GM23338 (cell line): ENCODE measurements at regions not wholly inside any gene's neighbourhood (a gene's known extent, or its start where the extent isn't known, plus 50 kb on each side); places are given as distances from the start of the nearest gene placed in this dataset.

Experiments
- CTCF ChIP-seq, 2 experiments: fragments of 200-600 bp in 1 of 2; sonication (generic) in 1 of 2; conservative IDR thresholded peaks; 2 replicates each; pipeline versions ENCODE4 v1.5.1 to v1.6.1; 2016 to 2017; ENCODE audit warnings: antibody characterized with exemption in 2 of 2, low read depth in 2 of 2, mild to moderate bottlenecking in 2 of 2, moderate library complexity in 1 of 2
- REST ChIP-seq: IDR thresholded peaks from one replicate; pipeline ENCODE4 v1.6.1; 2018; ENCODE audit warnings: antibody characterized with exemption; ENCODE audit not compliant: unreplicated experiment

- TF ChIP-seq CTCF (conservative IDR thresholded peaks at IDR 0.05; ENCODE audit: low read depth in 2 of 2): no peak
- TF ChIP-seq REST: no peak
These were observed 514.6 kb upstream of the CNTN3 start for GRCh38 chr3:75129101-75129500.
